Rectal smooth muscle tissue (tissue), 1 donor: ENCODE measurements at regions not wholly inside any gene's neighbourhood (a gene's known extent, or its start where the extent isn't known, plus 50 kb on each side); places are given as distances from the start of the nearest gene placed in this dataset.

ENCODE experiments used
- H3K27ac ChIP-seq: one replicate; pipeline ENCODE4 v1.7.0; 2013; ENCODE audit warnings: low read depth, low read length, inconsistent platforms
- H3K27me3 ChIP-seq: one replicate; pipeline ENCODE4 v1.7.0; 2013; ENCODE audit warnings: low read length; ENCODE audit not compliant: control insufficient read depth, insufficient read depth
- H3K36me3 ChIP-seq: one replicate; pipeline ENCODE4 v1.7.0; 2013; ENCODE audit warnings: low read length; ENCODE audit not compliant: control insufficient read depth, insufficient read depth
- H3K4me1 ChIP-seq: one replicate; pipeline ENCODE4 v1.7.0; 2013; ENCODE audit warnings: low read length; ENCODE audit not compliant: control insufficient read depth, insufficient read depth
- H3K4me3 ChIP-seq: one replicate; pipeline ENCODE4 v1.7.0; 2013; ENCODE audit warnings: low read length
- H3K9ac ChIP-seq: one replicate; pipeline ENCODE4 v1.7.0; 2013; ENCODE audit warnings: low read length

DNA sequence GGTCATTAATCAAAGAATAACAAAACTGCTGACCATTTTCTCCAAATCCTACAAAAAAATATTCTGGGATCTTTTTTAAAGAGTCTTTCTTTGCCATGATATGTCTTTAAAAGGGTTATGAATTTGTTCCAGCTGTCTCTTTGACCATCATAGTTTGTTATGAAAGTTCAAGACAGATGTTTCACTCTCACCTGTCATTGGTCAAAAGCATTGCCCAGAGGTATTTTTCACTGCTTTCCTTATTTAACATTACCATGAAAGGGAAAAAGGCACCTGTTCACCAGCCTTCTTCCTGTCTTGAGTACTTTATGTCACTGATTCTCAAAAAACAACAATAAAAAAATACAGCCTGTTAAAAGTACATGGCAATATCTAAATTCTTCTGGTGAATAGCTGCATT, 643.8 kb downstream of the FAT4 start:
- H3K27me3 ChIP-seq, result no peaks in the 10 kb centered on the region
- no peaks in the 10 kb centered on the region for H3K36me3 ChIP-seq

GRCh38 chr4:125961626-125962025, 646.9 kb downstream of the FAT4 start:
- Histone ChIP-seq H3K27ac (no peak overlapping the region), H3K4me1 (no peaks in the 10 kb centered on the region), H3K4me3 (no peak overlapping the region), H3K36me3 (no peaks in the 10 kb centered on the region), H3K27me3 (no peaks in the 10 kb centered on the region), H3K9ac (no peak overlapping the region)

More for the DNA sequence above, 643.8 kb downstream of the FAT4 start:
- Histone ChIP-seq H3K9ac (no peak overlapping the region), H3K4me1 (no peaks in the 10 kb centered on the region), H3K27ac (no peak overlapping the region), H3K4me3 (no peak overlapping the region)

- Histone ChIP-seq H3K4me3 (no peak overlapping the region), H3K27ac (no peak overlapping the region), H3K9ac (no peak overlapping the region), H3K27me3 (no peaks in the 10 kb centered on the region), H3K4me1 (no peaks in the 10 kb centered on the region), H3K36me3 (no peaks in the 10 kb centered on the region)
Observed at GRCh38 chr4:125975861-125976397, 661.2 kb downstream of the FAT4 start.

DNA sequence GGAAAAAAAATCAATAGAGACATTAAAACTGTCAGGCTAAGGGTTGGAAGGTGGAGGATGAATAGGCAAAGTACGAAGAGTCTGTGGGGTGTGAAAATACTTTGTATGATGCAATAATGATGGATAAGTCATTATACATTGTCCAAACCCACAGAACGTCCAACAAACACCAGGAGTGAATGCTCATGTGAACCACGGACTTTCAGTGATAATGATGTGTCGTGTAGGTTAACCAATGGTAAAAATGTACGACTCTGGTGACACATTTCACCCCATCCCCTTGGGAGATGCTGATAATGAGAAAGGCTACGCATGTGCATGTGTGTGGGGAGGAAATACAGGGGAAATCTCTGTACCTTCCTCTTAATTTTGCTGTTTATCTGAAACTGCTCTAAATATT, 665.2 kb downstream of the FAT4 start:
- no peak overlapping the region for H3K9ac ChIP-seq
- no peak overlapping the region for H3K27ac ChIP-seq
- no peak overlapping the region for H3K4me3 ChIP-seq
- no peaks in the 10 kb centered on the region for H3K36me3 ChIP-seq
- no peaks in the 10 kb centered on the region for H3K27me3 ChIP-seq
- H3K4me1 ChIP-seq, result no peaks in the 10 kb centered on the region

DNA sequence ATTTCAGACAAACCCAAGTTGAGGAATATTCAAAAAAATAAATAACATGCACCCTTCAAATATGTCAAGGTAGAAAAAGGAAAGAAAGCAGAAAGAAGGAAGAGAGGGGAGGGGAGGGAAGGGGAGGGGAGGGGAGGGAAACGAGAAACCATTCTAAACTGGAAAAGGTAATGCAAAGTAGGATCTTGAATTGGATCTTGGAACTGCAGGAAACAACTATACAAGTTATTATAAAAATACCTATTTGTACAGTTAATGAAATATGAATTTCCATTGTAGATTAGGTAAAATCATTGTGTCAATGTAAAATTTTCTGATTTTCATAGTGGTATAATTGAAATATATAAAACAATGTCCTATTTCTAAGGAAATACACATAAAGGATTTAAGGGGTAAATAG, 668.4 kb downstream of the FAT4 start:
- H3K27me3 ChIP-seq, result no peaks in the 10 kb centered on the region
- no peak overlapping the region for H3K27ac ChIP-seq
- no peaks in the 10 kb centered on the region for H3K4me1 ChIP-seq
- H3K36me3 ChIP-seq, result no peaks in the 10 kb centered on the region
- no peak overlapping the region for H3K4me3 ChIP-seq
- H3K9ac ChIP-seq, result no peak overlapping the region

DNA sequence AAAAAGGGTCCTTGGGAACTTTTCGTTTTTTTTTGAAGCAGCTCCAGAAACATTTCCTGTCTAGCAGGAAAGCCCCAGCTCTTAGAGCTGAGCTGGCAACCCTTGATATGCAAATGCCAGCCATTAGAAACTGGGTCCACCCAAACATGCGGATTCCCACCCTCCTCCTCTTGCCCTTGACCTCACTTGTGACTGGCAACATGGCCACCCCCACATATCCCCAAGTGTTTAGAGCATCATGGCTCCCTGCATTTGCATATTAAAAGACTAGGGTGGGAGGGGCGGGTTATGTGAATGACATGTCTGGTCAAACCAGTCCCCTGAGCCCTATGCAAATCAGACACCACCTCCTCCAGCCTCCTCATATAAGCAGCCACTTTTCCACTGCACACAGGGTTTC, 671.1 kb downstream of the FAT4 start:
- H3K27ac ChIP-seq, result no peak overlapping the region
- H3K4me3 ChIP-seq, result no peak overlapping the region
- H3K4me1 ChIP-seq, result no peaks in the 10 kb centered on the region
- no peaks in the 10 kb centered on the region for H3K36me3 ChIP-seq
- no peaks in the 10 kb centered on the region for H3K27me3 ChIP-seq
- no peak overlapping the region for H3K9ac ChIP-seq

GRCh38 chr4:125986307-125986706, 671.6 kb downstream of the FAT4 start:
- Histone ChIP-seq H3K36me3 (no peaks in the 10 kb centered on the region), H3K4me3 (no peak overlapping the region), H3K27ac (no peak overlapping the region), H3K4me1 (no peaks in the 10 kb centered on the region), H3K27me3 (no peaks in the 10 kb centered on the region), H3K9ac (no peak overlapping the region)

DNA sequence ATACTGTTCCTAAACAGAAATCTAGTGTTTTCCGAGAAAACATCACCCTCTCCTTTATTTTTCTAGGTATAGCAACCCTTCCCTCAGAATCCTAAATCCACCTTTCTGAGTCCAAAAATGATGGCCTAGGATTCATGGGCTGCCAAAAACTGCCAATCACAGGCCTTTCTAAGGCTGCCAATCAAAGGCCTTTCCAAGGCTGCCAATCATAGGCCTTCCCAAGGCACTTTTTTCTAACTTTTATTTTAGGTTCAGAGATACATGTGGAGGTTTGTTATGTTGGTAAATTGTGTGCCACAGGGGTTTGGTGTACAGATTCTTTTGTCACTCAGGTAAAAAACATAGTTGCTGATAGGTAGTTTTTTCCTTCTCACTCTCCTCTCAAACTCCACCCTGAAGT, 673.7 kb downstream of the FAT4 start:
- H3K36me3 ChIP-seq, result no peaks in the 10 kb centered on the region
- no peak overlapping the region for H3K27ac ChIP-seq
- no peaks in the 10 kb centered on the region for H3K4me1 ChIP-seq
- H3K27me3 ChIP-seq, result no peaks in the 10 kb centered on the region
- no peak overlapping the region for H3K9ac ChIP-seq
- no peak overlapping the region for H3K4me3 ChIP-seq

DNA sequence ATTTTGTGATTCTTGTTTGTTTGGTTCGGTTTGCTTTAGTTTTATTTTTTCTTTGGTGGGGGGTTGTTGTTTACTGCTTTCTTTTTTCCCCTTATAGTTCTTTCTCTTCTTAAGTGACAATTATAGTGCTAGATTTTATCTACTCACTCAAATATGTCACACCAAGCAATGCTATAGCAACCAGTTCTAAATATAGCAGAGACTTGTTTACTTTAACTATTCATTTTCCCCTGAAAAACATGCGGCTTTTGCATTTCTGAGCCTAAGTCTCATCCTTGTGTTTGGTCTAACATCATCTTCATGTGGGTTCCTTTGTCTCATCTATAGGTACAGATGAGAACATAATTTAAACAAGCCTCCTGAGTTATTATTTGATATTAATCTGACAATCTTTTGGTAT, 676.6 kb downstream of the FAT4 start:
- Histone ChIP-seq H3K36me3 (no peaks in the 10 kb centered on the region), H3K4me1 (peaks cover 9% of the 10 kb centered on the region), H3K4me3 (no peak overlapping the region), H3K9ac (no peak overlapping the region), H3K27me3 (no peaks in the 10 kb centered on the region), H3K27ac (no peak overlapping the region)

DNA sequence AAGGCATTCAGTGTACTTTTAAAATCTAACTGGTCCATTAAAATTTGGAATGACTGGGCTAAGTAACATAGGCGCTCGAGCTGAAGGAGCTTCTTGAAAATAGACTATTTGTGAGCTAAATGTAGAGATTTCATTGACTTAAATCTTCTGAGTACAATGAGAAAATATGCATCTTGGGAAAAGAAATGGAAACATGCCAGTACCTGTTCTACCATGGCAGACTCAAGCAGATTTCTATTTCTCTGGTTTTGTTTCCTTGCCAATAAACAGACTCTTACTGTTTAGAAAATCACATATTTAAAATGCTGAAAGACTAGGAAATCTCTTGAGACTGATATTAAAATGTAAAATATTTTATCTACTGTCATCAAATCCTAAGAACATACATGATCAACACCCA, 678.1 kb downstream of the FAT4 start:
- Histone ChIP-seq H3K36me3 (no peaks in the 10 kb centered on the region), H3K27me3 (no peaks in the 10 kb centered on the region), H3K27ac (no peak overlapping the region), H3K4me3 (no peak overlapping the region), H3K4me1 (peaks cover 10% of the 10 kb centered on the region), H3K9ac (no peak overlapping the region)

DNA sequence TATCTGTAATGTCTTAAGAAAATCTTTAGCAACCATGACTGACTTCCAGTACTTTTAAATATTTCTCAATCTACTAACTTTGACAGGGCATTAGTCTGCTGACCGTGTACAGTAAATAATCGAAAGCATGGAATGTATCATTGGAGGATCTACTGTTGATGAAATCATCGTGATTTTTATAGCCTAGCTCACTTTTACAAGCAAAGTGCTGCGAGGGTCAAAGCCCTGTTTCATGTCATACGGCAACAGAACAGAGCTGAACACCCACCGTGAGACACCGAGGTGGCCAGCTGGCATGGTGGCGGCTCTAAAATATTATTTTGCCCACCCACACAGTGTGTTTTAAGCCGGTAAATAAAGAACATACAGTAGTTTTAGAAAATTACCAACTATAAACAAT, 679.3 kb downstream of the FAT4 start:
- H3K27me3 ChIP-seq, result no peaks in the 10 kb centered on the region
- H3K4me3 ChIP-seq, result no peak overlapping the region
- H3K27ac ChIP-seq, result no peak overlapping the region
- peaks cover 10% of the 10 kb centered on the region for H3K4me1 ChIP-seq
- H3K9ac ChIP-seq, result no peak overlapping the region
- no peaks in the 10 kb centered on the region for H3K36me3 ChIP-seq

DNA sequence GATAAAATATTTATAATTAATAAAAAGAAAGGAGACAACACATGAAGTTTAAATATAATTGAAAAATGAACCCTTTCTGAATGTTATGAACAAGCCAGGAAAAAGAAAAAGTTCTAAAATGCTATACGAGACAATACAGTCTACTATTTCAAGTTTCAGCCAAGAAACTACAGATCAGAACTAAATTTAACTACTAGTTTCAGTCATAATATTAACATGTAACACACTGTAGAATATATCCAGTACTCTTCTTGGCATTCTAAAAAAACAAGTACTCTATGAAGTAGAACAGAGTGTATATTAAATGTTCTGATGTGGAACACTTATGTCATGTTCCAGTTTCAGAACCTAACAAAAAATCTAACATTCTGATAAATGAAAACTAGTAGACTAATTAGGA, 679.7 kb downstream of the FAT4 start:
- Histone ChIP-seq H3K4me1 (peaks cover 10% of the 10 kb centered on the region), H3K27me3 (no peaks in the 10 kb centered on the region), H3K4me3 (no peak overlapping the region), H3K27ac (no peak overlapping the region), H3K9ac (no peak overlapping the region), H3K36me3 (no peaks in the 10 kb centered on the region)

GRCh38 chr4:126004941-126005340, 690.2 kb downstream of the FAT4 start:
- Histone ChIP-seq H3K4me3 (no peak overlapping the region), H3K4me1 (no peaks in the 10 kb centered on the region), H3K36me3 (no peaks in the 10 kb centered on the region), H3K27ac (no peak overlapping the region), H3K27me3 (no peaks in the 10 kb centered on the region), H3K9ac (no peak overlapping the region)
